Smooth muscle cell (in vitro differentiated cells): ENCODE measurements at regions not wholly inside any gene's neighbourhood (a gene's known extent, or its start where the extent isn't known, plus 50 kb on each side); places are given as distances from the start of the nearest gene placed in this dataset.

ENCODE experiments used
- DNase-seq: peaks from one replicate; lab custom pipeline; 2025; ENCODE audit not compliant: unreplicated experiment; lab: John Stamatoyannopoulos, UW
- H2AFZ ChIP-seq: fragments of 200-600 bp; sonication (generic); 2 replicates; pipeline ENCODE4 v1.6.0; 2016; ENCODE audit warnings: antibody characterized with exemption, low read depth, mild to moderate bottlenecking
- H3F3A ChIP-seq: fragments of 200-600 bp; sonication (generic); 2 replicates; pipeline ENCODE4 v1.6.0; 2017; ENCODE audit warnings: antibody characterized with exemption, low read depth
- H3K27ac ChIP-seq: fragments of 200-600 bp; sonication (generic); 2 replicates; pipeline ENCODE4 v1.5.1; 2016; ENCODE audit warnings: low read depth, mild to moderate bottlenecking
- H3K27me3 ChIP-seq: fragments of 200-600 bp; sonication (generic); 2 replicates; pipeline ENCODE4 v1.6.1; 2016; ENCODE audit warnings: low read depth, mild to moderate bottlenecking
- H3K36me3 ChIP-seq: fragments of 200-600 bp; sonication (generic); 2 replicates; pipeline ENCODE4 v1.5.1; 2016; ENCODE audit warnings: low read depth
- H3K4me1 ChIP-seq: fragments of 200-600 bp; sonication (generic); 2 replicates; pipeline ENCODE4 v1.5.1; 2016; ENCODE audit warnings: low read depth
- H3K4me2 ChIP-seq: fragments of 200-600 bp; sonication (generic); 2 replicates; pipeline ENCODE4 v1.6.0; 2016; ENCODE audit warnings: mild to moderate bottlenecking
- H3K4me3 ChIP-seq: fragments of 200-600 bp; sonication (generic); 2 replicates; pipeline ENCODE4 v1.5.1; 2016; ENCODE audit warnings: mild to moderate bottlenecking
- H3K79me2 ChIP-seq: fragments of 200-600 bp; sonication (generic); 2 replicates; pipeline ENCODE4 v1.6.0; 2016; ENCODE audit warnings: low read depth, mild to moderate bottlenecking
- H3K9ac ChIP-seq: fragments of 200-600 bp; sonication (generic); 2 replicates; pipeline ENCODE4 v1.6.0; 2016; ENCODE audit warnings: low read depth
- H3K9me3 ChIP-seq: fragments of 200-600 bp; sonication (generic); replicated peaks from 2 replicates; pipeline ENCODE4 v1.5.1; 2016; ENCODE audit warnings: low read depth
- H4K20me1 ChIP-seq: fragments of 200-600 bp; sonication (generic); 2 replicates; pipeline ENCODE4 v1.6.0; 2016; ENCODE audit warnings: low read depth
- WGBS: methylation state at CpG from one replicate; pipeline ENCODE4 v1.1.7; 2016; ENCODE audit warnings: low lambda C conversion rate; 5-methylcytosine and 5-hydroxymethylcytosine counted together
- TF ChIP-seq, protein P1 (sequence below): fragments of 200-600 bp; sonication (generic); IDR thresholded peaks from 2 replicates; pipeline ENCODE4 v1.5.1; 2017; ENCODE audit warnings: borderline replicate concordance, mild to moderate bottlenecking, antibody characterized with exemption; ENCODE audit not compliant: insufficient read depth, poor library complexity, severe bottlenecking

DNA sequence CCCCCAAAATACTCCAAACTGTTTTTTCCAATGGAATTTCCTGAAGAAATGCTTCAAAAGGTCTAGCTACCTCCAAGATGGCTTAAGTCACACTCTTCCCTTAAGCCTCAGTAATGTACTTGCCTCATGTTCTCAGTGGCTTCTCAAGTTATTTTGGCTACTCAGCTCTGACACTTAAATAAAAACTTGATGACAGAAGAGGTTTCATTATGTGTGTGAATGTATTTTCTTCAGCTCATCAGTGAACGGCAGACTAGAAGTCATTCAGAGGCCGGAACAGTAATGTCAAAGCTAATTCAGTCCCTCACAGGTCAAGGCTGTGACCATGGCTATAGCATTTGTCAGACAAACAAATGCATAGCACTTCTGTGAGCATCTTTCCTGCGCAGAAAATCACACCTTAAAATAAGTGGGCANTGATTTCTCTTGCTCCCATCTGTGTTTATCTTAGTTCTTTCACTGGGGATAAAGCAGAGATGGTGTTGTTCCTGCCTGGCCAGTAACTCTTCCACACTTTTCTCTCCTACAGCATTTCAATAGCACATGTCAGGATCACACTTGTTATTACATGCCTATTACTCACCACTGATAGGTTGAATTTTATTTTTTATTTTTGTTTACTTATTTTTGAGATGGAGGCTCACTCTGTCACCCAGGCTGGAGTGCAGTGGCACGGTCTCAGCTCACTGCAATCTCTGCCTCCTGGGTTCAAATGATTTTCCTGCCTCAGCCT lies 68.5 kb upstream of the PLCL2 start:
- Histone ChIP-seq H4K20me1 (no peaks in the 10 kb centered on the region), H3K9me3 (no peaks in the 10 kb centered on the region), H2AFZ (no peak overlapping the region), H3K4me3 (no peak overlapping the region), H3K27me3 (no peaks in the 10 kb centered on the region), H3K4me2 (no peak overlapping the region), H3K27ac (no peak overlapping the region), H3F3A (no peaks in the 10 kb centered on the region), H3K4me1 (no peaks in the 10 kb centered on the region), H3K9ac (no peak overlapping the region), H3K36me3 (no peaks in the 10 kb centered on the region), H3K79me2 (no peaks in the 10 kb centered on the region)
- TF ChIP-seq, protein P1, sequence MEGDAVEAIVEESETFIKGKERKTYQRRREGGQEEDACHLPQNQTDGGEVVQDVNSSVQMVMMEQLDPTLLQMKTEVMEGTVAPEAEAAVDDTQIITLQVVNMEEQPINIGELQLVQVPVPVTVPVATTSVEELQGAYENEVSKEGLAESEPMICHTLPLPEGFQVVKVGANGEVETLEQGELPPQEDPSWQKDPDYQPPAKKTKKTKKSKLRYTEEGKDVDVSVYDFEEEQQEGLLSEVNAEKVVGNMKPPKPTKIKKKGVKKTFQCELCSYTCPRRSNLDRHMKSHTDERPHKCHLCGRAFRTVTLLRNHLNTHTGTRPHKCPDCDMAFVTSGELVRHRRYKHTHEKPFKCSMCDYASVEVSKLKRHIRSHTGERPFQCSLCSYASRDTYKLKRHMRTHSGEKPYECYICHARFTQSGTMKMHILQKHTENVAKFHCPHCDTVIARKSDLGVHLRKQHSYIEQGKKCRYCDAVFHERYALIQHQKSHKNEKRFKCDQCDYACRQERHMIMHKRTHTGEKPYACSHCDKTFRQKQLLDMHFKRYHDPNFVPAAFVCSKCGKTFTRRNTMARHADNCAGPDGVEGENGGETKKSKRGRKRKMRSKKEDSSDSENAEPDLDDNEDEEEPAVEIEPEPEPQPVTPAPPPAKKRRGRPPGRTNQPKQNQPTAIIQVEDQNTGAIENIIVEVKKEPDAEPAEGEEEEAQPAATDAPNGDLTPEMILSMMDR: no peak
- no peak for DNase-seq
- WGBS: 88% methylated on average over 4 of the region's 4 CpGs

GRCh38 chr3:16817197-16817596 lies 67.6 kb upstream of the PLCL2 start:
- no peak overlapping the region for H2AFZ ChIP-seq
- H4K20me1 ChIP-seq: no peaks in the 10 kb centered on the region
- 95% methylated on average over 2 of the region's 2 CpGs for WGBS
- DNase-seq: no peak
- no peaks in the 10 kb centered on the region for H3K9me3 ChIP-seq
- H3K36me3 ChIP-seq: no peaks in the 10 kb centered on the region
- H3K4me2 ChIP-seq: no peak overlapping the region
- TF ChIP-seq, protein P1: no peak
- H3K4me3 ChIP-seq: no peak overlapping the region
- no peaks in the 10 kb centered on the region for H3F3A ChIP-seq
- H3K4me1 ChIP-seq: no peaks in the 10 kb centered on the region
- no peak overlapping the region for H3K9ac ChIP-seq
- no peak overlapping the region for H3K27ac ChIP-seq
- H3K79me2 ChIP-seq: no peaks in the 10 kb centered on the region
- H3K27me3 ChIP-seq: no peaks in the 10 kb centered on the region

DNA sequence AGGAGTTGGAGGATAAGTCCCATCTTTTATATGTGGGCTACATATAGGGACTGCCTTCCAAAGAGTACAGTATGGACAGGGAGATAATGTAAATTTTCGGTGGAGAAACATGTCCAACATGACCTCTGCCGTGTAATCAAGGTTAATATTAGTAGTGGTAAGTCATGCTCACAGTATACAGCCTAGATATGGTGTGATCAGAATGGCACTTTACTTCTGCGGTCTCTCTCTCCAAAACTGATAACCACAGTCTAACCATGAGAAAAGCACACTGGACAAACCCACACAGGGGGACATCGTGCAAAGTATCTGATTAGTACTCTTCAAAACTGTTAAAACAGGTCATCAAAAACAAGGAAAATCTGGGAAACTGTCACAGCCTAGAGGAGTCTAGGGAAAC lies 66.6 kb upstream of the PLCL2 start:
- DNase-seq: no peak
- H3K27ac ChIP-seq: no peak overlapping the region
- H3K36me3 ChIP-seq: no peaks in the 10 kb centered on the region
- H3K79me2 ChIP-seq: no peaks in the 10 kb centered on the region
- no peaks in the 10 kb centered on the region for H3K27me3 ChIP-seq
- H3K9ac ChIP-seq: no peak overlapping the region
- 90% methylated on average over 4 of the region's 4 CpGs for WGBS
- H3K4me3 ChIP-seq: no peak overlapping the region
- no peak overlapping the region for H3K4me2 ChIP-seq
- no peaks in the 10 kb centered on the region for H4K20me1 ChIP-seq
- no peak overlapping the region for H2AFZ ChIP-seq
- H3K9me3 ChIP-seq: no peaks in the 10 kb centered on the region
- TF ChIP-seq, protein P1: no peak
- H3K4me1 ChIP-seq: no peaks in the 10 kb centered on the region
- H3F3A ChIP-seq: no peaks in the 10 kb centered on the region

GRCh38 chr3:16818945-16819344 lies 65.8 kb upstream of the PLCL2 start:
- TF ChIP-seq, protein P1: no peak
- Histone ChIP-seq H2AFZ (no peak overlapping the region), H3K36me3 (no peaks in the 10 kb centered on the region), H3K27ac (no peak overlapping the region), H3K9ac (no peak overlapping the region), H3K79me2 (no peaks in the 10 kb centered on the region), H3K27me3 (no peaks in the 10 kb centered on the region), H3K9me3 (no peaks in the 10 kb centered on the region), H4K20me1 (no peaks in the 10 kb centered on the region), H3F3A (no peaks in the 10 kb centered on the region), H3K4me3 (no peak overlapping the region), H3K4me2 (no peak overlapping the region), H3K4me1 (no peaks in the 10 kb centered on the region)
- DNase-seq: no peak
- 96% methylated on average over 1 of the region's 1 CpG for WGBS
